ENCODE measurements at regions not wholly inside any gene's neighbourhood (a gene's known extent, or its start where the extent isn't known, plus 50 kb on each side); places are given as distances from the start of the nearest gene placed in this dataset.

DNA sequence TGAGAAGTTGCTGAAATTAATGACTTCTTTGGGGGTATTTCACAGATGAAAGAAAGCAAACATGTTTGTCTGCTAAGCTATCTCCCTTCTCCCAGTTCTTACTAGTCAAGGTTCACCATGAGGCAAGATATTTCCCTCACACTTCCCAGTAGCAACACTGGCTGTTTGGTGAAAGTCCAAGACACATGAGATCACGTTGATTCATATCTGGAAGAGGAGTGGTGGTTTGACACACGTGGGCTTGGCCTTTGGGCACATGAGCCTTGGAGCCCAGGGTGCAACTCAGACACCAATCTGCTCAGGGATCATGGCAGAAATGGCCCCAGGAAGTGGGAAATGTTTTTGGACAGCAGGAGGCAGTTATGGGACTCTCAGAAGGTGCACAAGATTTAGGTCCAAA is 66.1 kb upstream of the APCDD1 start:
- no peak overlapping the region for H3K4me3 ChIP-seq (ENCODE audit: low read depth, low read length)
- TF ChIP-seq, protein P1, sequence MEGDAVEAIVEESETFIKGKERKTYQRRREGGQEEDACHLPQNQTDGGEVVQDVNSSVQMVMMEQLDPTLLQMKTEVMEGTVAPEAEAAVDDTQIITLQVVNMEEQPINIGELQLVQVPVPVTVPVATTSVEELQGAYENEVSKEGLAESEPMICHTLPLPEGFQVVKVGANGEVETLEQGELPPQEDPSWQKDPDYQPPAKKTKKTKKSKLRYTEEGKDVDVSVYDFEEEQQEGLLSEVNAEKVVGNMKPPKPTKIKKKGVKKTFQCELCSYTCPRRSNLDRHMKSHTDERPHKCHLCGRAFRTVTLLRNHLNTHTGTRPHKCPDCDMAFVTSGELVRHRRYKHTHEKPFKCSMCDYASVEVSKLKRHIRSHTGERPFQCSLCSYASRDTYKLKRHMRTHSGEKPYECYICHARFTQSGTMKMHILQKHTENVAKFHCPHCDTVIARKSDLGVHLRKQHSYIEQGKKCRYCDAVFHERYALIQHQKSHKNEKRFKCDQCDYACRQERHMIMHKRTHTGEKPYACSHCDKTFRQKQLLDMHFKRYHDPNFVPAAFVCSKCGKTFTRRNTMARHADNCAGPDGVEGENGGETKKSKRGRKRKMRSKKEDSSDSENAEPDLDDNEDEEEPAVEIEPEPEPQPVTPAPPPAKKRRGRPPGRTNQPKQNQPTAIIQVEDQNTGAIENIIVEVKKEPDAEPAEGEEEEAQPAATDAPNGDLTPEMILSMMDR (IDR thresholded peaks at IDR 0.05; ENCODE audit: insufficient read depth, low read depth, low read length, missing control alignments) = no peak
- no peak for DNase-seq (ENCODE audit: low read depth)

GRCh38 chr18:10391506-10391905 is 62.9 kb upstream of the APCDD1 start:
- peak; percentile 35 for DNase-seq (ENCODE audit: low read depth)
- peak overlapping the region; percentile 50 for H3K4me3 ChIP-seq (ENCODE audit: low read depth, low read length)
- TF ChIP-seq, protein P1 (IDR thresholded peaks at IDR 0.05; ENCODE audit: insufficient read depth, low read depth, low read length, missing control alignments) = no peak

DNA sequence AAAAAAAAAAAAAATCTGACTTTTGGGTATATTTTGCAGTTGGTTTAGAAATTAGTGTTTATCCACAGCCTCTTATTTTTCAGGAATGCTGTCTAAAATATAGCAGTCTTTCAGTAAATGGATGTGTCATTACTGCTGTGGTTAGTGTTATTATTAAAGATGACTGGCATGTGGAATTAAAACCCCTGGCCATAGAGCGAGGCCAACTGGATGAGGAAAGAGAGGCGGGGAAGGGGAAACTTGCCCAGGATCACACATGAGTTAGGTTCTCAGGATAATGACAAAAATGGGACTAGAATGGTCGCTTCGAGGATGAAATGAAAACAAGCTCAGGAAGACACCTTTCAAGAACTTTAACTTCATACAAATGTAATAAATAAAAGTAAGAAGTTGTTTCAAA is 57.4 kb upstream of the APCDD1 start:
- no peak for DNase-seq (ENCODE audit: low read depth)
- no peak overlapping the region for H3K4me3 ChIP-seq (ENCODE audit: low read depth, low read length)
- TF ChIP-seq, protein P1 (IDR thresholded peaks at IDR 0.05; ENCODE audit: insufficient read depth, low read depth, low read length, missing control alignments) = no peak

- TF ChIP-seq, protein P1 (IDR thresholded peaks at IDR 0.05; ENCODE audit: insufficient read depth, low read depth, low read length, missing control alignments) = no peak
- no peak for DNase-seq (ENCODE audit: low read depth)
- no peak overlapping the region for H3K4me3 ChIP-seq (ENCODE audit: low read depth, low read length)
Measured at GRCh38 chr18:10398571-10398970, 55.9 kb upstream of the APCDD1 start.

DNA sequence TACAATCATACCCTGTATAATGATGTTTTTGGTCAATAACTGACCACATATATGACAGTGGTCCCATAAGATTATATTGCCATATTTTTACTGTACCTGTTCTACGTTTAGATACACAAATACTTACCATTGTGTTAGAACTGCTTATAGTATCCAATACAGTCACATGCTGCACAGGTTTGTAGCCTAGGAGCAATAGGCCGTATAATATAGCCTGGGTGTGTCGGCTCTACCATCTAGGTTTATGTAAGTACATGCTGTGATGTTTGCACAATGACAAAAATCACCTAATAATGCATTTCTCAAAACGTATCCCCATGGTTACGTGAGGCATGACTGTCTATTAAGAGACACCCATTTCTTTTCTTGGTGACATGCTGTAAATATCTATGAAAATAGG is 55.0 kb upstream of the APCDD1 start:
- no peak overlapping the region for H3K4me3 ChIP-seq (ENCODE audit: low read depth, low read length)
- TF ChIP-seq, protein P1 (IDR thresholded peaks at IDR 0.05; ENCODE audit: insufficient read depth, low read depth, low read length, missing control alignments) = no peak
- no peak for DNase-seq (ENCODE audit: low read depth)

- no peak overlapping the region for H3K4me3 ChIP-seq (ENCODE audit: low read depth, low read length)
- TF ChIP-seq, protein P1 (IDR thresholded peaks at IDR 0.05; ENCODE audit: insufficient read depth, low read depth, low read length, missing control alignments) = no peak
- DNase-seq (ENCODE audit: low read depth) = peak; percentile 48
Measured at GRCh38 chr18:10400534-10401307, 53.7 kb upstream of the APCDD1 start.

DNA sequence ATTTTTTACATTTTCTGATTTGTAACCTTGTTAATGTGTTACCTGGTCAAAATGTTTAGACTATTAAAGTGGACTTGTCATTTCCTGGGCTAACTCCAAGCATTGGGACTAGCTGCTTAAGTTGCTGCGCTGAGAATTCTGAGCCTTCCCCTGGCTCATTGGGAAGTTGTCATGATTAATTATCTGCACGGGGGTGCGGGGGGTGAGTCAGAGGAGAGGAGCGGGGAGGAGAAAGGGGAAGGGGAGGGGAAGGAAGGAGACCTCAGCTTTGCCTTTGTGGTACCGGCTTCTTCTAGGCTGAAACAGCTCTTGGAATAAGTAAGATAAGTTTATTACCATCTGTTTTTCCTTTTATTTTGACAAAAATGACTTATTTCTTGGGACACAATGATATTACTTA is 52.9 kb upstream of the APCDD1 start:
- no peak overlapping the region for H3K4me3 ChIP-seq (ENCODE audit: low read depth, low read length)
- TF ChIP-seq, protein P1 (IDR thresholded peaks at IDR 0.05; ENCODE audit: insufficient read depth, low read depth, low read length, missing control alignments) = no peak
- DNase-seq (ENCODE audit: low read depth) = no peak
